ENCODE measurements at regions not wholly inside any gene's neighbourhood (a gene's known extent, or its start where the extent isn't known, plus 50 kb on each side); places are given as distances from the start of the nearest gene placed in this dataset.

DNA sequence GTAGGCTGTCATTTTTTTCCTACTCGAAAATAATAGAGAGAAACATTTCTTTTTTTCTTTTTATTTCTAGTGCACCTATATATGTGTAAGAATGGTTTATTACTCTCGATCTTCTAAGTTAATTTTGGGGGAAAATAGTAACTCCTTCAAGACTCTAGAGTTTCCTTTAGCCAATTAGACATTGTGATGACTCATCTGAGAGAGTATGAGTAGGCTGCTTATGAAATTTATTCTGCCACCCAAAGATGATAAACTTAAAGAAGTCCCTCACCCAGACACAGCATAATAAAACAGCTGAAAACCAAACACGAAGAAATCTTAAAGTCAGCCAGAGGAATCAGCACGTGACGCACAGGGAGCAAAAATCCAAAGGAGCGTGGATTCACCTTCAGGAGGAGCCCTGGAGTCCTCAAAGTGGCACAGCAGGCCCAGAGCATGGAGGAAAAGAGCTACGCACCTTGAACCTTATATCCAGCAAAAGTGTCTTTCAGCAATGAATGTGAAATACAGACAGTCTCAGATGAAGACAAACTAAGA, 81.9 kb downstream of the ERMARD start:
- TF ChIP-seq, protein P1, sequence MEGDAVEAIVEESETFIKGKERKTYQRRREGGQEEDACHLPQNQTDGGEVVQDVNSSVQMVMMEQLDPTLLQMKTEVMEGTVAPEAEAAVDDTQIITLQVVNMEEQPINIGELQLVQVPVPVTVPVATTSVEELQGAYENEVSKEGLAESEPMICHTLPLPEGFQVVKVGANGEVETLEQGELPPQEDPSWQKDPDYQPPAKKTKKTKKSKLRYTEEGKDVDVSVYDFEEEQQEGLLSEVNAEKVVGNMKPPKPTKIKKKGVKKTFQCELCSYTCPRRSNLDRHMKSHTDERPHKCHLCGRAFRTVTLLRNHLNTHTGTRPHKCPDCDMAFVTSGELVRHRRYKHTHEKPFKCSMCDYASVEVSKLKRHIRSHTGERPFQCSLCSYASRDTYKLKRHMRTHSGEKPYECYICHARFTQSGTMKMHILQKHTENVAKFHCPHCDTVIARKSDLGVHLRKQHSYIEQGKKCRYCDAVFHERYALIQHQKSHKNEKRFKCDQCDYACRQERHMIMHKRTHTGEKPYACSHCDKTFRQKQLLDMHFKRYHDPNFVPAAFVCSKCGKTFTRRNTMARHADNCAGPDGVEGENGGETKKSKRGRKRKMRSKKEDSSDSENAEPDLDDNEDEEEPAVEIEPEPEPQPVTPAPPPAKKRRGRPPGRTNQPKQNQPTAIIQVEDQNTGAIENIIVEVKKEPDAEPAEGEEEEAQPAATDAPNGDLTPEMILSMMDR (IDR thresholded peaks at IDR 0.05; ENCODE audit: insufficient read depth, low read depth, low read length) = no peak
- TF ChIP-seq EZH2 (IDR thresholded peaks at IDR 0.05; ENCODE audit: insufficient read depth, low read length) = no peak
- Histone ChIP-seq H3K9ac (ENCODE audit: low read length) (no peak overlapping the region), H3K4me3 (ENCODE audit: insufficient read depth, low read depth, low read length) (no peak overlapping the region), H3K4me1 (ENCODE audit: insufficient read depth, low read length) (no peaks in the 10 kb centered on the region), H3K27me3 (ENCODE audit: insufficient read depth, low read length) (peaks cover 7% of the 10 kb centered on the region), H3K27ac (ENCODE audit: low read depth, low read length) (no peak overlapping the region), H3K9me3 (ENCODE audit: insufficient read depth, low read depth, low read length) (no peaks in the 10 kb centered on the region), H4K20me1 (ENCODE audit: insufficient read depth, low read length) (no peaks in the 10 kb centered on the region), H2AFZ (ENCODE audit: low read depth, low read length) (no peak overlapping the region), H3K79me2 (ENCODE audit: insufficient read depth, low read length) (no peaks in the 10 kb centered on the region), H3K4me2 (ENCODE audit: low read length) (no peak overlapping the region), H3K36me3 (ENCODE audit: insufficient read depth, low read length) (no peaks in the 10 kb centered on the region)
- no peak overlapping the region for H3K4me3 Mint-ChIP-seq (ENCODE audit: unreplicated experiment)
- no peak for FAIRE-seq
- peaks cover 44% of the 10 kb centered on the region for H3K27me3 Mint-ChIP-seq (ENCODE audit: low read depth, unreplicated experiment)
- DNase-seq (ENCODE audit: low read depth) = no peak
- no peak overlapping the region for H3K27ac Mint-ChIP-seq (ENCODE audit: unreplicated experiment)
- H3K9me3 Mint-ChIP-seq (ENCODE audit: unreplicated experiment) = peaks cover 6% of the 10 kb centered on the region
- H3K36me3 Mint-ChIP-seq (ENCODE audit: low read depth, unreplicated experiment) = no peaks in the 10 kb centered on the region
- H3K4me1 Mint-ChIP-seq (ENCODE audit: low read depth, unreplicated experiment) = peaks cover 9% of the 10 kb centered on the region

DNA sequence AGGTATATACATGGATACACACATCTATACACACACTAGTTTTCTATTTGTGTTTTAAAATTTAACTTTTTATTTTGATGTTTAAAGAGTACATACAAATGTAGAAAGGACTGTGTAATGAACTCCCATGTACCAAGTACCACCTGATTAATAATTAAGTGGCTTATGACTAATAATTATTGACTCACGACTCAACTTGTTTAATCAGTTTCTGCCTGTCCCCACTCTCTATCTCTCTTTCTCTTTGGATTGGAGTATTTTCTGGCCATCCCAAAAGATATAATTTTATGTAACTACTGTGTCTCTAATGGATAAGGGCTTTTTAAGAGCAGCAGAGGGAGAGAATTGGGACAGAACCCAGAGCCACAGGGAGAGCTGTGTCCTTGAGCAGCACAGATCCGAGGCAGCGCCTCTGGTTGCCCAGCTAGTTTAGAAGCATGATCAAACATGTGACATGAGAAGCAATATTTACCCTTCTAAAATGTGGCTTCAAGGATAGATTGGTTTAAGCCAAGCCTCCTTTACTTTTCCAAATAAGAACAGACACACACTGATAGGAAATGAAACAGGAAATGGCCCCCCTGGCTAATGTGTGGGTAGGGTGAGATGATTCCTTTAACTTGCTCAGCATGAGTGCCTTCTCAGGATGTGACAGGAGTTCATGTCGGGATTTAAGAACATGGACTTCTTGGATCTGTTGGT, 81.0 kb downstream of the ERMARD start:
- H3K79me2 ChIP-seq (ENCODE audit: insufficient read depth, low read length) = no peaks in the 10 kb centered on the region
- H3K9me3 ChIP-seq (ENCODE audit: insufficient read depth, low read depth, low read length) = no peaks in the 10 kb centered on the region
- H3K27me3 ChIP-seq (ENCODE audit: insufficient read depth, low read length) = peaks cover 7% of the 10 kb centered on the region
- FAIRE-seq (no peak), DNase-seq (ENCODE audit: low read depth) (no peak)
- Mint-ChIP-seq H3K9me3 (ENCODE audit: unreplicated experiment) (peaks cover 6% of the 10 kb centered on the region), H3K4me1 (ENCODE audit: low read depth, unreplicated experiment) (peaks cover 9% of the 10 kb centered on the region), H3K27ac (ENCODE audit: unreplicated experiment) (no peak overlapping the region), H3K36me3 (ENCODE audit: low read depth, unreplicated experiment) (no peaks in the 10 kb centered on the region), H3K27me3 (ENCODE audit: low read depth, unreplicated experiment) (peaks cover 49% of the 10 kb centered on the region), H3K4me3 (ENCODE audit: unreplicated experiment) (no peak overlapping the region)
- no peak overlapping the region for H2AFZ ChIP-seq (ENCODE audit: low read depth, low read length)
- H3K4me3 ChIP-seq (ENCODE audit: insufficient read depth, low read depth, low read length) = no peak overlapping the region
- no peak overlapping the region for H3K4me2 ChIP-seq (ENCODE audit: low read length)
- no peak overlapping the region for H3K9ac ChIP-seq (ENCODE audit: low read length)
- TF ChIP-seq EZH2 (IDR thresholded peaks at IDR 0.05; ENCODE audit: insufficient read depth, low read length) = no peak
- TF ChIP-seq, protein P1 (IDR thresholded peaks at IDR 0.05; ENCODE audit: insufficient read depth, low read depth, low read length) = no peak
- H3K27ac ChIP-seq (ENCODE audit: low read depth, low read length) = no peak overlapping the region
- no peaks in the 10 kb centered on the region for H3K36me3 ChIP-seq (ENCODE audit: insufficient read depth, low read length)
- H3K4me1 ChIP-seq (ENCODE audit: insufficient read depth, low read length) = no peaks in the 10 kb centered on the region
- no peaks in the 10 kb centered on the region for H4K20me1 ChIP-seq (ENCODE audit: insufficient read depth, low read length)

Measured in astrocyte (in vitro differentiated cells and primary cell).